ENCODE measurements at regions not wholly inside any gene's neighbourhood (a gene's known extent, or its start where the extent isn't known, plus 50 kb on each side); places are given as distances from the start of the nearest gene placed in this dataset.
"Not testable (repeated sequence)": the region's sequence is repeated elsewhere in the genome, so short reads cannot be mapped to it uniquely, and the experiment has no call there.

- DNase-seq = not testable (repeated sequence)
Observed at GRCh38 chr22:15772337-15772736, 82.5 kb downstream of the POTEH start.

- not testable (repeated sequence) for DNase-seq
Observed at GRCh38 chr22:15775118-15775517, 85.3 kb downstream of the POTEH start.

- DNase-seq = not testable (repeated sequence)
Observed at GRCh38 chr22:15775670-15776669, 86.1 kb downstream of the POTEH start.

- DNase-seq = not testable (repeated sequence)
Observed at GRCh38 chr22:15776727-15777126, 86.9 kb downstream of the POTEH start.

- not testable (repeated sequence) for DNase-seq
Observed at GRCh38 chr22:15777150-15777549, 87.3 kb downstream of the POTEH start.

- not testable (repeated sequence) for DNase-seq
Observed at GRCh38 chr22:15777557-15777956, 87.7 kb downstream of the POTEH start.

- not testable (repeated sequence) for DNase-seq
Observed at GRCh38 chr22:15778366-15778765, 88.5 kb downstream of the POTEH start.

- not testable (repeated sequence) for DNase-seq
Observed at GRCh38 chr22:15781652-15782051, 91.8 kb downstream of the POTEH start.

- not testable (repeated sequence) for DNase-seq
Observed at GRCh38 chr22:15782933-15783332, 93.1 kb downstream of the POTEH start.

GRCh38 chr22:15784383-15785085 is 94.7 kb downstream of the POTEH start:
- not testable (repeated sequence) for DNase-seq

- not testable (repeated sequence) for DNase-seq
Observed at GRCh38 chr22:15786942-15787733, 97.3 kb downstream of the POTEH start.

GRCh38 chr22:15791557-15791956 is 101.7 kb downstream of the POTEH start:
- not testable (repeated sequence) for DNase-seq

- not testable (repeated sequence) for DNase-seq
Observed at GRCh38 chr22:15799935-15800334, 110.1 kb downstream of the POTEH start.

GRCh38 chr22:15811141-15811540 is 121.3 kb downstream of the POTEH start:
- DNase-seq = not testable (repeated sequence)

GRCh38 chr22:15815783-15816182 is 126.0 kb downstream of the POTEH start:
- not testable (repeated sequence) for DNase-seq

- DNase-seq = peak in 1 of 51 donors; percentile 0
Observed at GRCh38 chr22:15816470-15816869, 126.6 kb downstream of the POTEH start.

GRCh38 chr22:15817264-15817663 is 127.4 kb downstream of the POTEH start:
- not testable (repeated sequence) for DNase-seq

GRCh38 chr22:15819886-15820285 is 130.1 kb downstream of the POTEH start:
- not testable (repeated sequence) for DNase-seq

GRCh38 chr22:15821088-15821487 is 131.3 kb downstream of the POTEH start:
- not testable (repeated sequence) for DNase-seq

- not testable (repeated sequence) for DNase-seq
Observed at GRCh38 chr22:15822001-15822400, 132.2 kb downstream of the POTEH start.

GRCh38 chr22:15823178-15823577 is 133.4 kb downstream of the POTEH start:
- not testable (repeated sequence) for DNase-seq

Measured in hypothalamus (tissue), 51 donors.